ENCODE measurements at regions not wholly inside any gene's neighbourhood (a gene's known extent, or its start where the extent isn't known, plus 50 kb on each side); places are given as distances from the start of the nearest gene placed in this dataset.

- Mint-ChIP-seq H3K36me3 (ENCODE audit: insufficient read depth in 1 of 3, low read depth in 3 of 3) (no peaks in the 10 kb centered on the region), H3K4me3 (no peak overlapping the region), H3K4me1 (peaks cover 4 to 5% of the 10 kb centered on the region in 2 experiments; a peak in 3 of 4 replicates), H3K27me3 (ENCODE audit: low read depth) (no peaks in the 10 kb centered on the region), H3K27ac (no peak overlapping the region), H3K9me3 (no peaks in the 10 kb centered on the region)
- Histone ChIP-seq H3K27me3 (ENCODE audit: insufficient read depth, low read length) (no peaks in the 10 kb centered on the region; the same call in 1 of the 2 replicates), H3K9me3 (ENCODE audit: control insufficient read depth, low read depth, low read length) (no peaks in the 10 kb centered on the region), H3K23me2 (ENCODE audit: insufficient read length, low read depth, low read length, poor library complexity, severe bottlenecking) (no peaks in the 10 kb centered on the region), H3K4me1 (ENCODE audit: insufficient read depth, low read length) (0 out of 2 replicates have a peak, but pooled peaks cover 2% of the 10 kb centered on the region), H3K9ac (ENCODE audit: extremely low read depth, insufficient read length, low read length) (no peak overlapping the region), H4K20me1 (ENCODE audit: control insufficient read depth, insufficient read depth, insufficient read length) (no peaks in the 10 kb centered on the region), H2BK20ac (ENCODE audit: low read depth, low read length, poor library complexity, severe bottlenecking) (no peak overlapping the region), H2BK12ac (ENCODE audit: insufficient read length, low read depth, low read length) (no peak overlapping the region), H3T11ph (ENCODE audit: low read length) (no peak overlapping the region), H2BK15ac (ENCODE audit: low read depth, low read length) (no peak overlapping the region), H3K18ac (ENCODE audit: insufficient read length, low read depth, low read length) (no peak overlapping the region), H4K91ac (ENCODE audit: insufficient read length, low read depth, low read length) (no peak overlapping the region), H3K79me2 (ENCODE audit: insufficient read depth, low read length) (no peaks in the 10 kb centered on the region), H2BK5ac (ENCODE audit: insufficient read length, low read length) (no peak overlapping the region), H3K4me2 (ENCODE audit: insufficient read depth, insufficient read length, low read length) (no peak overlapping the region), H3K56ac (ENCODE audit: insufficient read length, low read depth, low read length) (no peak overlapping the region), H3K23ac (ENCODE audit: insufficient read length, low read depth, low read length) (no peak overlapping the region), H3K79me1 (ENCODE audit: insufficient read depth, low read depth, low read length, poor library complexity, severe bottlenecking) (no peaks in the 10 kb centered on the region), H2BK120ac (ENCODE audit: low read depth, low read length, poor library complexity, severe bottlenecking) (no peak overlapping the region), H4K5ac (ENCODE audit: insufficient read length, low read depth, low read length) (no peak overlapping the region), H4K8ac (replicated peaks; ENCODE audit: insufficient read length, low read depth, low read length) (no peak overlapping the region), H2AK5ac (ENCODE audit: insufficient read length, low read length) (no peak overlapping the region), H2AFZ (ENCODE audit: low read length) (no peak overlapping the region), H3K14ac (ENCODE audit: insufficient read depth, low read length) (no peak overlapping the region), H3K4ac (ENCODE audit: low read depth, low read length) (no peak overlapping the region), H3K27ac (ENCODE audit: insufficient read length, low read depth, low read length) (no peak overlapping the region)
- no peak for DNase-seq
- WGBS (ENCODE audit: extremely low coverage, insufficient read length, low lambda C conversion rate), result no CpG with 5 or more reads among the region's 2 CpGs
- TF ChIP-seq CTCF (conservative IDR thresholded peaks at IDR 0.05), result no peak
These were observed 228.3 kb downstream of the DLEU7 start for GRCh38 chr13:50615234-50615633.

Data from H9 (cell line).